Heart left ventricle (tissue), 13 donors: ENCODE measurements at regions not wholly inside any gene's neighbourhood (a gene's known extent, or its start where the extent isn't known, plus 50 kb on each side); places are given as distances from the start of the nearest gene placed in this dataset.

ENCODE experiments used
- CTCF ChIP-seq, 12 donors: fragments of 200-600 bp; sonication (generic) in 4 of 12; IDR thresholded peaks; one replicate each; pipeline versions ENCODE4 v1.5.0 to v1.8.0; 2018 to 2022; ENCODE audit warnings: antibody characterized with exemption in 12 of 12, mild to moderate bottlenecking in 5 of 12
- POLR2A ChIP-seq, 2 donors: fragments of 450-650 bp; IDR thresholded peaks; one replicate each; pipeline ENCODE4 v1.6.1; 2017; ENCODE audit warnings: antibody characterized with exemption in 2 of 2, mild to moderate bottlenecking in 2 of 2, moderate library complexity in 2 of 2
- donor health status: ischemic (EF 13 %, LVEDD 7.1; RV severe dilation, severe dysfunction).
- donor health status: DM: no; HTN: yes; CAD: no.
- donor health status: DM: no; HTN: no; CAD: no.
- donor health status: ischemic (EF 25% LVEDD 6.9; RV normal size, moderate dysfunction).
- donor health status: ischemic (EF 25% LVEDD 5.7; RV mildly dilated, moderate dysfunction).
- donor health status: ischemic (EF 35%, LVEDD 5.7; RV mildly dilated, moderate dysfunction).
- donor health status: nonischemic (EF 11% LVEDD 7.7; RV severe dilation, severe dysfunction).
- donor health status: DM: yes; HTN: yes; CAD: no.
- donor health status: PGD.
- donor health status: ischemic (EF 29% LVEDD 5.4; RV normal size, mild dysfunction).
- donor health status: nonischemic (EF 23%, LVEDD 6.1; RV moderate dilation, normal function).

- TF ChIP-seq CTCF (IDR thresholded peaks at IDR 0.05), result no peak
- no peak for TF ChIP-seq POLR2A (IDR thresholded peaks at IDR 0.05)
Measured at GRCh38 chr11:90845799-90846198, 623.0 kb upstream of the CHORDC1 start.
